Thymus (tissue), 11 donors: ENCODE measurements at regions not wholly inside any gene's neighbourhood (a gene's known extent, or its start where the extent isn't known, plus 50 kb on each side); places are given as distances from the start of the nearest gene placed in this dataset.
A peak's percentile ranks its signal among the peaks of the same experiment; 100 is the strongest.

ENCODE experiments used
- DNase-seq, 9 donors: peaks; one replicate each; pipeline ENCODE4 v3.0.0-alpha.2; 2013; ENCODE audit warnings: low spot score in 9 of 9, low read depth in 6 of 9, missing footprints in 1 of 9
- H3K27ac ChIP-seq, 2 donors: one replicate each; pipeline ENCODE4 v1.5.1; 2013; ENCODE audit warnings: control low read depth in 1 of 2, low read depth in 1 of 2, low read length in 1 of 2, mild to moderate bottlenecking in 1 of 2, moderate library complexity in 1 of 2
- H3K27me3 ChIP-seq, 2 donors: one replicate each; pipeline ENCODE4 v1.5.1; 2013; ENCODE audit warnings: low read length in 1 of 2; ENCODE audit not compliant: control insufficient read depth in 2 of 2, insufficient read depth in 1 of 2
- H3K36me3 ChIP-seq, 2 donors: one replicate each; pipeline ENCODE4 v1.5.1; 2013; ENCODE audit warnings: low read length in 1 of 2, mild to moderate bottlenecking in 1 of 2, moderate library complexity in 1 of 2; ENCODE audit not compliant: control insufficient read depth in 2 of 2, insufficient read depth in 2 of 2
- H3K4me1 ChIP-seq, 2 donors: one replicate each; pipeline ENCODE4 v1.5.1; 2013; ENCODE audit warnings: low read length in 2 of 2; ENCODE audit not compliant: control insufficient read depth in 2 of 2, insufficient read depth in 2 of 2
- H3K4me3 ChIP-seq, 2 donors: one replicate each; pipeline ENCODE4 v1.5.1; 2013; ENCODE audit warnings: low read length in 2 of 2, control low read depth in 1 of 2, mild to moderate bottlenecking in 1 of 2
- H3K9me3 ChIP-seq, 2 donors: one replicate each; pipeline ENCODE4 v1.5.1; 2013; ENCODE audit warnings: low read length in 1 of 2, mild to moderate bottlenecking in 1 of 2; ENCODE audit not compliant: control insufficient read depth in 2 of 2, insufficient read depth in 1 of 2
- WGBS: extraction: QIAGEN DNeasy Blood & Tissue Kit; methylation state at CpG from one replicate; pipeline ENCODE4 v1.1.7; 2013; 5-methylcytosine and 5-hydroxymethylcytosine counted together
- donor health status: healthy.

DNA sequence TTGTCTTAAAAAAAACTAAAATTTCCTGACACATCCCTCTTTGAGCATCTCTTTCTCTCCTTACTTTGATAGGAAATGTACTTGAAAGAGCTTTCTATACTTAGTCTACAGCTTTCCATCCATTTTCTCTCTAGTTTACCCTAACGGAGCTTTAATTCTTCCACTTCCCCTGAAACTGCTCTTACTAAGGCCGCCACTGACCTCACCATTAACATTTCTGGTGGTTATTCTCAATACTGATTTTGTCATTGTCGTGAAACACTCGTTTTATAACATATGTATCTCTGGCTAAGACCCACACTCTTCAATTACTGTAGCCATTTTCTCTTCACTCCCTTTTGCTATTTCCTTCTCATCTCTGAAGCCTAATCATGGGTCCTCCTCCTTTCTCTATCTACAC lies 262.0 kb upstream of the FERD3L start:
- 92% methylated on average over 4 of the region's 4 CpGs for WGBS
- Histone ChIP-seq H3K9me3 (no peaks in the 10 kb centered on the region), H3K4me3 (no peak overlapping the region), H3K36me3 (no peaks in the 10 kb centered on the region), H3K27ac (no peak overlapping the region), H3K4me1 (no peaks in the 10 kb centered on the region), H3K27me3 (no peaks in the 10 kb centered on the region)
- DNase-seq: no peak

DNA sequence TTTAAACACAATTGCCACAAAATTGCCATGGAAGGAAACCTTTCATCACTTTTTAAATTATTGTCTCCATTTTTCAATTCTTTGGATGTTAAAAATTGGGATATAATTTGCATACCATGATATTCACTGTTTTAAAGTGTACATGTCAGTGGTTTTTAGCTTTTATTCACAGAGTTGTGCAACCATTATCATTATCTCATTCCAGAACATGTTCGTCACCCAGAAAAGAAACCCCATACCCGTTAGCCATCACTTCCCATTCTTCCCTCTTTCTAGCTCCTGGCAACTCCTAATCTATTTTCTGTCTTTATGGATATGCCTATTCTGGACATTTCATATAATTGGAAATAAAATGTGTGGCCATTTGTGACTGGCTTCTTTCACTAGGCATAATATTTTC lies 260.3 kb upstream of the FERD3L start:
- 91% methylated on average over 2 of the region's 2 CpGs for WGBS

DNA sequence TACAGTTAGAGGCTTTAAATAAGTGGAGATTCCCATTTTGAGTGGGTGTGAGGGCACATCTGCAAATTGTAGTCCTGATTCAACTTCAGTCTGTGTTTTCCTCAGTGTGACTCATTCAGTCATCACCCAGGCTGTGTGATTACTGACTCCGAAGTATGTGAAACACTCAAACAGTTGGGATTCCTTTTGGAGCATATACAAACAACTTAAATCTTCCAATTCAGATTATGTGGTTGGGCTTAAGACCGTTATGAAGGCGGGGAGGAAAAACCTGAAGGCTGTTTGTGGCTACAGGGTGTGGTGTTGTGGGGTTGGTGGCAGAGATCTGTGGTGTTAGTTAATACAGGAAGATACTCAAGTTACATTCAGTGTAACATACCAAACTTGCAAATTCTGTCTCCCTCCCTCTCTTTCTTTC lies 259.7 kb upstream of the FERD3L start:
- peak in 1 of 9 donors; percentile 15 for DNase-seq
- Histone ChIP-seq H3K4me3 (no peak overlapping the region), H3K27me3 (no peaks in the 10 kb centered on the region), H3K36me3 (no peaks in the 10 kb centered on the region), H3K9me3 (no peaks in the 10 kb centered on the region), H3K4me1 (no peaks in the 10 kb centered on the region), H3K27ac (no peak overlapping the region)
- WGBS: 5% methylated on average over 3 of the region's 3 CpGs

More for the DNA sequence above, 260.3 kb upstream of the FERD3L start:
- Histone ChIP-seq H3K36me3 (no peaks in the 10 kb centered on the region), H3K27ac (no peak overlapping the region), H3K9me3 (no peaks in the 10 kb centered on the region), H3K4me1 (no peaks in the 10 kb centered on the region), H3K27me3 (no peaks in the 10 kb centered on the region), H3K4me3 (no peak overlapping the region)
- DNase-seq: no peak

DNA sequence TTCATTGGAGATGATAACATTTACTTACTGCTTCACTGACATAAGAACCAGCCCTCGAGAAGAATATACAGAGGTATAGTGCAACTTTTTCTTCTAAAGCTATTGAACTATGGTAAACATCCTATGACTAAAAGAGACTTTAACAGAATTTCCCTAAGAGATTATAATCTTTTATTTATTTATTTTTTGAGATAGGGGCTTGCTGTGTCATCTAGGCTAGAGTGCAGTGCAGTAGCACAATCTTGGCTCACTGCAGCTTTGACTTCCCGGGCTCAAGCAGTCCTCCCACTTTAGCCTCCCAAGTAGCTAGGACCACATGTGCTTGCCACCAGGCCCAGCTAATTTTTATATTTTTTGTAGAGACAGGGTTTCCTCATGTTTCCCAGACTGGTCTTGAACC lies 258.5 kb upstream of the FERD3L start:
- no peaks in the 10 kb centered on the region for H3K27me3 ChIP-seq
- no peak for DNase-seq
- 95% methylated on average over 2 of the region's 2 CpGs for WGBS

DNA sequence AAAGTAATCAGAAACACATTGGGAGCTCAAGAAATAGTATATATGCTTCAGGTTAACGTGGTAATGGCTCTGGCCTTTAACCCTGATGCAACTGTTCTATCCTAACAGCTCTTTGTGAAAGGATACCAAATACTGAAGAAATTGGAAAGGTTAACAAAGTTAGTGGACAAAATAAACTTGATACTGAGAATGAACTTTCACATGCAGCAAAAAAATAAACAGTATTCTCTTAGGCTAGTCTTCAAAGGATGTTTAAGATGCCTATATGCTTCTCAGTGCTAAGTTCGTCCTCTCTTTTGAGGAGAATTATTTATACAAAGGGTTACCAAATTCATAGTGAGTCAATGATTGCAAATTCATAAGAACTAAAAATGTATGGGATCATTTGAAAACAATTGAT lies 256.2 kb upstream of the FERD3L start:
- no peaks in the 10 kb centered on the region for H3K4me1 ChIP-seq
- WGBS: 90% methylated on average over 2 of the region's 2 CpGs
- no peak for DNase-seq

More for the DNA sequence above, 258.5 kb upstream of the FERD3L start:
- H3K27ac ChIP-seq: no peak overlapping the region
- no peaks in the 10 kb centered on the region for H3K4me1 ChIP-seq
- H3K4me3 ChIP-seq: no peak overlapping the region
- H3K9me3 ChIP-seq: no peaks in the 10 kb centered on the region
- H3K36me3 ChIP-seq: no peaks in the 10 kb centered on the region

DNA sequence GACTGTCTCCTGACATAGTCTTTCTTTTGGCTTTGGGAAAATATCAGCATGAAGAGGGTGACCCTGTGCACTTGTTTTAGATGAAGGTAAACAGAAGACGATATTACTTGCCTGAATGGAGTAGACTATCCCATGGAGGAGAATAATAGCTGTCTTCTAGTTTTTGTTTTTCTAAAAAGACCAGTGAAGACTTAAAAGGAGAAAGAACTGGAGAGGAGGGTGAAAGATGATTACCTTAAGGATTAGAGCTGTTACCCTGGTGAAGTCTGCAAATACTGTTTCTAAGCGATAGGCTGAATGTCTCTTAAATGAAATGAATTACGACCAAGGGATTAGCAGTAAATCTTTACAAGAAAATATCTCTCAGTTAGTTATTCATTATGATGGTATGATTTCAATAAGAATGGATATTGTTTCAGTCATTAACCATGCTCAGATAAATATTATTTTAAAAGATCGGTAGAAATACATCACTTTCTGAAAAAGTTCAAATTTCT lies 255.6 kb upstream of the FERD3L start:
- H3K36me3 ChIP-seq: no peaks in the 10 kb centered on the region
- no peaks in the 10 kb centered on the region for H3K9me3 ChIP-seq
- H3K27me3 ChIP-seq: no peaks in the 10 kb centered on the region
- WGBS: 95% methylated on average over 4 of the region's 4 CpGs
- no peak for DNase-seq
- H3K4me3 ChIP-seq: no peak overlapping the region
- no peak overlapping the region for H3K27ac ChIP-seq
- no peaks in the 10 kb centered on the region for H3K4me1 ChIP-seq

More for the DNA sequence above, 256.2 kb upstream of the FERD3L start:
- Histone ChIP-seq H3K27ac (no peak overlapping the region), H3K27me3 (no peaks in the 10 kb centered on the region), H3K4me3 (no peak overlapping the region), H3K9me3 (no peaks in the 10 kb centered on the region), H3K36me3 (no peaks in the 10 kb centered on the region)

DNA sequence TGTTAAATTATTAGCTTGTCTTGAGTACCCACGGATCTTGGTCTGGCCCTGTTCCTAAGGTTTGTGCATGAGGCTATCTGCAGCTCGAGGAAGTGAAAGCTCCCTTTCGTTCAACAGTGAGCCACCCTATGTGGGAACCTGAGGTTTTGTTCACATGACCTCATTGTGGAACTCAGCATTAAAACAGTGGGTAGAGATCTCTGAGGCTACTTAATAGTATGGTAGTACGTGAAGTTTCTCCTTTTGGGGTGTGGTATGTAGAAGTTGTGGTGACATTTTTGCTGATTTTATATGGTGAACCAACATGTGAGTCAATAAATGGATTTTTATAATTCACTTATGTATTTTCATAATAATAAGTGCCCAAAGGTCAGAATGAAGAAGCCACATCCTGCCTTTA lies 252.7 kb upstream of the FERD3L start:
- DNase-seq: peak in 2 of 9 donors; percentile 2 to 23
- Histone ChIP-seq H3K9me3 (no peaks in the 10 kb centered on the region), H3K4me3 (no peak overlapping the region), H3K36me3 (no peaks in the 10 kb centered on the region), H3K27ac (no peak overlapping the region), H3K27me3 (no peaks in the 10 kb centered on the region), H3K4me1 (no peaks in the 10 kb centered on the region)
- 12% methylated on average over 4 of the region's 4 CpGs for WGBS

DNA sequence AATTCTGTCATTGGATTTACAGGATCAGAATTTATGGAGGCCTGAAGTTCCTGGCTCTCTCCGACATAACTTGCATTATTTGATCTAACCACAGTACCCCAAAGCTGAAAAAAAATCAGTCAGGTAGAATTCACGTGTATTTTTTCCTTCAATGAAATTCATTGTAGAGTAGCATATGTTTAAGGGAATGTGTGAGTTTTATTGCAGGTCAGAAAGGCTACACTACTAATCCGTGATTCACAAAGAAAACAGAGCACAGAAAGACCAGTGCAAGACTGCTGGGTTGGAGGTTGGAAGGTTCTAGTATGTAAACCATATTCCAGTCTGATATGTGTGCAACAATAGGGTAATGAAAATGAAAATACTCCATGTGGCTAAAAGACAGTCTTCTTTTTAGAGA lies 247.0 kb upstream of the FERD3L start:
- no peaks in the 10 kb centered on the region for H3K27me3 ChIP-seq
- no peak overlapping the region for H3K4me3 ChIP-seq
- H3K9me3 ChIP-seq: no peaks in the 10 kb centered on the region
- no peaks in the 10 kb centered on the region for H3K4me1 ChIP-seq
- WGBS: 94% methylated on average over 3 of the region's 3 CpGs
- H3K36me3 ChIP-seq: no peaks in the 10 kb centered on the region
- H3K27ac ChIP-seq: no peak overlapping the region
- no peak for DNase-seq

DNA sequence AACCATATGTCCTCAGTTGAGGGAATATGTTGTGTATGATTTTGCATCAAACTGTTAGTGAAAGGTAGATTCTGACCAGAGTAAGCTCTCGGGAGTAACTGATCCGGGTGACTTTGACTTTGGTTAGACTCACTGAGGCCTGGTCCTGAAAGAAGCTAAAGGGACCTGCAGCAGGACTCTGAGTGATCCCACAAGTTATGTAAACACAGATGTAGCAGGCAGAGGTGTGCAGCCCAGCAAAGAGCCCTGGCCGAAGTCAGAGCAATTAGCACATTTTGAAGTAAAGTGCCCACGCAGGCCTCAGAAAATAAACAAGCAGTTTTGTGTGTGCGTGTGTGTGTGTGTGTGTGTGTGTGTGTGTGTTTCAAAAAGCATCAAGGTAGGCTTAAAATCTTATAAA lies 245.6 kb upstream of the FERD3L start:
- no peaks in the 10 kb centered on the region for H3K4me1 ChIP-seq
- no peaks in the 10 kb centered on the region for H3K27me3 ChIP-seq
- 85% methylated on average over 5 of the region's 5 CpGs for WGBS
- H3K36me3 ChIP-seq: no peaks in the 10 kb centered on the region
- DNase-seq: no peak
- no peak overlapping the region for H3K4me3 ChIP-seq
- no peaks in the 10 kb centered on the region for H3K9me3 ChIP-seq
- H3K27ac ChIP-seq: no peak overlapping the region

DNA sequence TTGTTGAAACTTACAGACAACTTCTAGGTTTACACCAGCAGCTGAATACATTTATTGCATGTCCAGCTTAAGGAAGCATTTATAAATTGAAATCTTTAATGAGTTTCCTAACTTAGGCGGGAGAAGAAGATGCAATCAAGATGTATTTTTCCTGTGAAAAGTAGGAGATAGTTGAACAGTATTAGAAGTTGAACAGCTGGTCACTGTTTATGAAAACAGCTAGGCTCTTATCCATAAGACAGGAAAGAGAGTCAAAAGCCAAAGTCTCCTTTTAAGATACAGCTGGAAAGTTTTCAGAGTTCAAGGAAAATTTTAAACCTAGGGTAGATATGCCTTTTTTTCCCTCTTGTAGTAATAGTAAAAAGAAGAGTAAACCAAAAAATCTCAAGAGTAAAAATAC lies 236.1 kb upstream of the FERD3L start:
- H3K27ac ChIP-seq: no peak overlapping the region
- no peaks in the 10 kb centered on the region for H3K27me3 ChIP-seq
- H3K4me3 ChIP-seq: no peak overlapping the region
- H3K36me3 ChIP-seq: no peaks in the 10 kb centered on the region
- no peak for DNase-seq
- H3K4me1 ChIP-seq: no peaks in the 10 kb centered on the region
- no peaks in the 10 kb centered on the region for H3K9me3 ChIP-seq
- whole genome bisulfite sequencing: 98% methylated on average over 1 of the region's 1 CpG
